Hematopoietic multipotent progenitor cell treated with erythropoietin and hydrocortisone succinate and interleukin-3 and kit ligand, for 17 days (in vitro differentiated cells): ENCODE measurements at regions not wholly inside any gene's neighbourhood (a gene's known extent, or its start where the extent isn't known, plus 50 kb on each side); places are given as distances from the start of the nearest gene placed in this dataset.
A peak's percentile ranks its signal among the peaks of the same experiment; 100 is the strongest.
"Not testable (repeated sequence)": the region's sequence is repeated elsewhere in the genome, so short reads cannot be mapped to it uniquely, and the experiment has no call there.

ENCODE experiments used
- DNase-seq: peaks from one replicate; pipeline ENCODE4 v3.0.0-alpha.2; 2015; ENCODE audit warnings: low spot score

DNA sequence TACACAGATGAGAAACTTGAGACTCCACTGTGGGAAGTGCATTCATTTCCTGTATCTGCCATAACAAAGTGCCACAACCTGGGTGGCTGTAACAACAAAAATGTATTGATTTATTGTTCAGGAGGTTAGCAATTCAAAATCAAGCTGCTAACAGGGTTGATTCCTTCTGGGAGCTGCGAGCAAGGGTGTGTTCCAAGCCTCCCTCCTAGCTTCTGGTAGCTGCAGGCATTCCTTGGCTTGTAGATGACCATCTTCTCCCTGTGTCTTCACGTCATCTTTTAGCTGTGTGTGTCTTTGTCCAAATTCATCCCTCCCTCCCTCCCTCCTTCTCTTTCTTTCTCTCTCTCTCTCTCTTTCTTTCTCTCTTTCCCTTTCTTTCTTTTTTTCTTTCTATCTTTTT, 258.1 kb downstream of the MSX2 start:
- DNase-seq: no peak

DNA sequence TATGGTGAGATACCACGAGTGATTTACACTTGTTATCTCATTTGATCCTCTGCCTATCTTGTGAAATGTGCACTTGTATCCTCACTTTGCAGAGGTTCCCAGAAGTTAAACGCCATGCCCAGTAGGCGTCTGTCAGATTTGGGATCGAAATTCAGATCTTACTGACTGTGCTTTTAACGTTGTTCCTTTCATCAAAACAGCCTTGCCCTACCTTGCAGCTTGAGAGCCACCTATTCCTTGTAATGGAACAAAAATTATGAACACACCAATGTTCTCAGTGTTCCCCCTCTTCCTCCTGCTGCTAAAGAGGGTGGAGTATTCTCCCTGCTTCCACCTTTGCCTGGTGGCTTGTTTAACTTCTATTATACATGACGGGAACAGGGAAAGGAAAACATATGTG, 257.0 kb downstream of the MSX2 start:
- DNase-seq: no peak

DNA sequence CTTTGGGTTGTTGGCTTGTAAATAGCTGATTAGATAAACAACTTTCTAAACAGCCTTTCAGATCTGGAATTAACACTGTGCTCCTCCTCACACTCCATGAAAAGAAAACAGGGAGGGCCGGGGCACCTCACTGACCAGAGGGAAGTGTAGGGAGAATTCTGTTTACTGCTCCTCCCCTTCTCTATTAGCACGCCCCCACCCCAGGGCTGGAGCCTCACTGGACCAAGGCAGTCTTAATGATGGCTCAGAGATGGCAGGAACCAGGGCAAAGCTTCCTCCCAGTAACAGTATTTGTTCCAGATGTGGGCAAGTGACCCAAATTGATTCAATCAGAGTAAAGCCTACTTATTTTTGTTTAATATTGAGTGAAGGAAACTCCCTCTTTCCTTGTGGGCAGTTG, 256.6 kb downstream of the MSX2 start:
- no peak for DNase-seq

DNA sequence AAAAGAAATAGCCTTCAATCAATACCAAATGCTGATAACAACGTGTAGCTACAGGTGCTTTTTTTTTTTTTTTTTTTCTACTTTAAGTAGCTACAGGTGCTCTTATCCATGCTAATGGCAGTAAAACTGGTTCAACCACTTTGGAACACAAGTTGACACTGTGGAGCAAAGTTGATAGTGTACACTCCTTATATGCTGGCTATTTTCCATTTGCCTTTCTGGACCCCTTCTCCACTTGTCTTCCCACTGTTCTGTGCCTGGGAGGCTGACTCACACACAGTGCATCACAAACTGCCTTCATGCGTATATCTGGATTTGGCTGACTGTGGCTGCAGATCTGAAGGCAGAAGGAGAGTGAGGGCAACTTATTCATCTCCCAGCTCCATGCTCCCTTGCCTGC, 247.9 kb downstream of the MSX2 start:
- DNase-seq: no peak

- no peak for DNase-seq
These were observed 246.8 kb downstream of the MSX2 start for GRCh38 chr5:174971210-174971609.

DNA sequence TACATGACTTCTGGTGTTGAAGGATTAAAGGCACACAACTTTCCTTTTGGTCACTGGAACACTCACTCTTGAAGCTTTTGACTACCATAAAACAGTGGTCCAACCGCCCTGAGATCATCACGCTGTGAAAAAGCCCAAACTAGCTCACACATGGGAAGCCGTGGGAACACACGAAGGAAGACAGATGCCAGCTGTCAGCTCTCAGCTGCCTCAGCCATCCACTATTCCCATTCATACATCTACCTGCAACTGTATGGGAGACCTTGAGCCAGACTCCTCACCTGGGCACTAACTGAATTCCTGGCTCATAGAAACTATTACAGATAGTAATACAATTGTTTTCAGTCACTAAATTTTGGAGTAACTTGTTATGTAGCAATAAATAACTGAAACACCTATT, 246.1 kb downstream of the MSX2 start:
- DNase-seq: no peak

GRCh38 chr5:174953871-174954270, 229.5 kb downstream of the MSX2 start:
- no peak for DNase-seq

GRCh38 chr5:174951151-174951780, 226.9 kb downstream of the MSX2 start:
- DNase-seq: peak; percentile 47

DNA sequence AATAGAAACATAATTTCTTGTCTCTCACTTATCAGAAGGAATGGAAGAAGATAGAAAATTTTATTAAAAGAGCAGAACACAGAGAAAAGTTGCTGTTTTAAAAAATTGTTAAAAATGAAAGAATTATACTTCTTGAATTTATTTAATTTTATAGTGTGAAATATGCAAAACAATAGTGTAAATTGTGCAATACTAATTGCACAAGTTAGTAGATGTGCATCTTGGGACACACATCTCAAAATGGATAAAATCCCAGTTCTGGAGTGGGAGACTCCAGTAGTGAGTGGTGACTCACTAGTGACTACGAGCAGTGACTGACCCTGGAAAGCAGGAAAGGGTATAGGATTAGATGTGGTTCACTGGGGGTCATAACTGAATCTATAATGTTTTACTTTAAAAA, 223.2 kb downstream of the MSX2 start:
- no peak for DNase-seq

DNA sequence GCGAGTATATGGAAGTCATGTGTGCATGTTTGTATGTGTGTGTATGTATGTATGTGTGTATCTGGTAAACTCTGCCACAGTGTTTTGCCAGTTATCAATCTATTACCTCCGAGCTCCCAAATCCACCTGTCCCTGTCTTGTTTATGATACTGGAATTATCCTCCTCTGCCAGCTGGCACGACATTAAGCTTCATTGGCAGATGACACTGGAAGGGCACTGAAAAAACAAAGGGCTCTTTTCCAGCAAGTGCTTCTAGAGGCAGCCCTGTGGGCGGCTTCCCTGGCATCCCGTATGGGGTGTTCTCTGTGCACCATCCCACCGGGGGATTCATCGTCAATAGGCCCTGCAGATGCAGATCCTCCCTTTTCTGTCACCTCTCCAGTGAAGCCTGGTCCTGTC, 221.5 kb downstream of the MSX2 start:
- DNase-seq: no peak

DNA sequence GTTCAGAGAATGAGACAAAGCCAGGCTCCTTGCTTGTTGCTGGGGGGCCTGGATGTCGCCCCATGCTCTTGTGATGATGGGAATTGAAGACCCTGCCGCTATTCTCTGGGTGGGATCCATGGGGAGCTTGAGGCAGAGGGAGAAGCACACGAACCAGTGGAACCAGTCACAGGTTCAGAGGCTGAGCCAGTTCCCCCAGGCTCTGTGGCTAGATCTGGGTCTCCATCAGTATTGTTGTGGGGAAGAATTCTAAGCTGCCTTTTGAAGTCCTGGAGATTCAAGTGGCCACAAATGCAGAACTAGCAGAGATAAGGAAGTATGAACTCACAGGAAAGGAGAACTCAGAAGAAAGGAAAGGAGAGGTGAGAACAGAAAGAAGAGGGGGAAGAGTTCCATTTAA, 219.4 kb downstream of the MSX2 start:
- no peak for DNase-seq

DNA sequence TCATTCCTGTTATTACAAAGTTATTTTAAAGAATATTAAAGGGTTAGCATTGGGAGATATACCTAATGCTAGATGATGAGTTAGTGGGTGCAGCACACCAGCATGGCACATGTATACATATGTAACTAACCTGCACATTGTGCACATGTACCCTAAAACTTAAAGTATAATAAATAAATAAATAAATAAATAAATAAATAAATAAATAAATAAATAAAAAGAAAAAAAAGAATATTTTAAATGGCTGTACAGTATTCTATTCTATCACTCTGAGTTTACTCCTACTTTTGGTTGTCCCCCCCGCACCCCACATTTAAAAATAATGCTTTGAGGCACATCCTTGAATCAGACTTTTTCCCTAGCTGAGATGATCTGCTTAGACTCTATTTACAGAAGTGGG, 218.6 kb downstream of the MSX2 start:
- DNase-seq: not testable (repeated sequence)

DNA sequence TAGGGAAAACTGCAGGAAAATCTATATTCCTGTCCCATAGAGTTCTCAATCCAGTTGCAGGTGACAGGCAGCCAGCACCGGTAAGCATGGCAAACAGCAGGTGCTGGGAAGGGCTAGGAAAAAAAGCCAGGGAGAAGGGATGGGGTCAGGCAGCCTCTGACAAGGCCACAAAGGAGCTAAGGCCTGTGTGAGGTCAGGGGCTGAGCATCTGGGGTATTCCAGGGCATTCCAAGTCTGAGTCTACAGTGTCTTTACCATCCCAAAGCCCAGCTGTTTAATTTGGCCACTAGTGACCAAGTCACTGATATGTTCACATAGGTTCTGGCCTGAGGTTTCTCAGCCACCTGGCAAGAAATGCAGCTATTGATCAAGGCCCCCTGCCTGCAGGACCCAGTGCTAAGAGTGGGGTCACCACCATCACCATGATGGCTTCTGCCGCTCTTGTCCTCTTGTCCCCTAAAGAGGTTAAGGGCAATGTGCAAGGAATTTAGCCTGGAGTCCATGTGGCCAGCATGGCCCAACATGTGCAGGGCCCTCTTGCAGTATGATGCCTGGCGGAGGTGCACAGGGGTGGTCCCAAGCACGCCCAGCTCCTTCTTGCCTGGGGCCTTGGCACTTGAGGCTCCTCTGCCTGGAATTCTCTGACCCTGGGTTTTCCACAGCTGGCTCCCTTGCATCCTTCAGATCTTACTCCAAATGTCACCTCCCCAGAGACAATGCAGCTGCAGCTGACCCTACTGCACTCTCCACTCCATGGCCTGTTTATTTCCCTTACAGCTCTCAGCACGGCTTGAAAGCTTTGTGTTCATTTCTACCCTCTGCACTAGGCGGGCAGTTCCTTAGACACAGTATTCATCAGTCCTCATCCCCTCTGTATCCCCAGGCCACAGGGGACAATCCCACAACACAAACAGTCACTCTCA, 213.1 kb downstream of the MSX2 start:
- DNase-seq: no peak

- peak; percentile 36 for DNase-seq
These were observed 211.6 kb downstream of the MSX2 start for GRCh38 chr5:174935854-174936474.

DNA sequence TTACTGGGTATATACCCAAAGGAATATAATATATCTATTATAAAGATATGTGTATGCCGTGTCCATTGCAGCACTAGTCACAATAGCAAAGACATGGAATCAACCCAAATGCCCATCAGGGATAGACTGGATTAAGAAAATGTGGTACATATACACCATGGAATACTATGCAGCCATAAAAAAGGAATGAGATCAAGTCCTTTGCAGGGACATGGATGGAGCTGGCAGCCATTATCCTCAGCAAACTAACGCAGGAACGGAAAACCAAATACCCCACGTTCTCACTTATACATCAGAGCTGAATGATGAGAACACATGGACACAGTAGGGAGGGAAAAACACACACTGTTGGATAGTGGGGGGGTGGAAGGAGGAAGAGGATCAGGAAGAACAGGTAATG, 206.7 kb downstream of the MSX2 start:
- DNase-seq: not testable (repeated sequence)

GRCh38 chr5:174925586-174925985, 201.2 kb downstream of the MSX2 start:
- DNase-seq: no peak

DNA sequence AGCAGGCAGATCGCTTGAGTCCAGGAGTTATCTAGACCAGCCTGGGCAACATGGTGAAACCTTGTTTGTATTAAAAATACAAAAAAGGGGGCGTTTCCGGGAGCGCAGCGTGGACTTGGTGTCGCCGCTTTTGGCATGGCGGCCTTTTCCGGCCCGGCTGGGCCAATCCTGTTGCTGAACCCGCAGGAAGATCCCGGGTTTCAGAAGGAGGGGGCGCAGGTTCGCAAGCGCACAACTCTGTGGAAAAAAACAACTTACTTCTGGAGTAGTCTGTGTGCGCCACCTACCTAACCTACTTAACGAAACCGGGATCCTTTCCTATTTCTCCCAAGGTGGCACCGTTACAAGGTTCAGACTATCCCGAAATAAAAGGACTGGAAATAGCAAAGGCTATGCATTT, 198.6 kb downstream of the MSX2 start:
- DNase-seq: no peak

- DNase-seq: no peak
These were observed 196.6 kb downstream of the MSX2 start for GRCh38 chr5:174920906-174921550.

DNA sequence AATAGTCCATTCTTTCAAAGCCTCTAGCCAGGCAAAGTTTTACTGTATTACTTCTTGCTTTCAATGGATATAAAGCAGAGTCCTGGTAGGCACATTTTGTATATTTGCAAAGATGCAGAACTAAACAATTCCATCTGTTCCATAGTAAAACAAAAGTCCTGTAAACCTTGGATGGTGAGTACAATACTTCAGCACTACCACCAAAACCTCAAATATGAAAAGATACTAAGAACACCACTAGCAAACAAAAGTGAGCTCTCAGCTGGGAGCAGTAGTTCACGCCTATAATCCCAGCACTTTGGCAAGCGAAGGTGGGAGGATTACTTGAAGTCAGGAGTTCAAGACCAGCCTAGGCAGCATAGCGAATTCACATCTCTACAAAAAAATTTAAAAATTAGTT, 195.0 kb downstream of the MSX2 start:
- DNase-seq: no peak

- DNase-seq: no peak
These were observed 194.3 kb downstream of the MSX2 start for GRCh38 chr5:174918655-174919054.

DNA sequence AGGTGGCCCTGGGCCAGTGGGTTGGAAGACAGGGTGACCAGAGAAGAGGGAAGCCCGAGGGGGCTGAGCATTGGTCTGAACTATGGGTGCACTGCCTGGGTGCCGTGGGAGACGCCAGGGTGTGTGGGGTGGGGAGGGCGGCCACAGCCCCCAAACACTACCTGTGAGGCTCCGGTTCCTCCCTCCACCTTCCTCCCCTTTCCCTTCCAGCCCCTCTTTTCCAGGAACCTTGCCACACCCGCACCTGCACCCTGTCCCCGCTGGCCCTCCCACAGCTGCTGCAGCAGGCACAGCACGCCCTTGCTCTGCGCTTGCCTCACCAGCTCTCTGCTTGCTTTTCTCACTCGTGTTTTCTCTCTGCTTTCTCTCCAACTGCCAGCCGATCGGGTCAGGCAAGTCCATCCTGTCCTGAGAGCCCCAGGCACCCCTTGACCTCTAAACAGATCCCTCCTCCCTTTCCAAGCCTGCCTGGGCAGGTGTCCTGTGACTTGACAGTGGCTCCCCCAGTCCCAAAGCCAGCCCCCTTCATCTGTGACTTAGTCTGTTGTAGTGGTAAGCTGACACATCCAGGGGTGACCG, 193.7 kb downstream of the MSX2 start:
- no peak for DNase-seq

DNA sequence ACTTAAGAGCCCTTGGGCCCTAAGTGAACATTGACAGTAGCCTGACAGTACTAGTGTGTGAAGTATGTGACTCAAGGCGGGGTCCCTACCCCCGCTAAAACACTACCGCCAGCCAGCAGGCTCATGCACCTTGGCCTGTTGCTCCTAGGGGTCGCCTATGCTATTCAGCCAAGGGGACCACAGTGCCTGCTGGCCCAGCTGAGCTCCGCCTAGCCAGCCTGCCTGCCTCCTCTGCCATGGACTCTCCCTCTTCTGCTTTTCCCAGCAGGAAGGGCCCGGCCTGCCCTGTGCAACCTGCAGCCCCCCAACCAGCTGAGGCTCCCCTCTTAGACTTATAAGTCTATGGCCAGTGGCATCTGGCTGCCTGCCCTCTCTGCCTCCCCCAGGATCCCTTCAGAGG, 193.1 kb downstream of the MSX2 start:
- not testable (repeated sequence) for DNase-seq
